GM19324 (cell line): ENCODE measurements at regions not wholly inside any gene's neighbourhood (a gene's known extent, or its start where the extent isn't known, plus 50 kb on each side); places are given as distances from the start of the nearest gene placed in this dataset.
"Not testable (repeated sequence)": the region's sequence is repeated elsewhere in the genome, so short reads cannot be mapped to it uniquely, and the experiment has no call there.

Source experiments
- ATAC-seq: cut with Tn5 transposase; IDR thresholded peaks from one replicate; pipeline ENCODE4 v1.9.1; 2021; ENCODE audit warnings: mild to moderate bottlenecking, moderate library complexity; ENCODE audit not compliant: unreplicated experiment, low FRiP score

GRCh38 chr12:131271724-131272123 is 318.0 kb downstream of the ADGRD1 start:
- no peak for ATAC-seq

GRCh38 chr12:131272283-131272814 is 318.6 kb downstream of the ADGRD1 start:
- not testable (repeated sequence) for ATAC-seq

GRCh38 chr12:131273291-131273845 is 319.7 kb downstream of the ADGRD1 start:
- ATAC-seq: no peak

GRCh38 chr12:131274061-131274460 is 320.4 kb downstream of the ADGRD1 start:
- ATAC-seq: no peak

GRCh38 chr12:131274906-131275305 is 321.2 kb downstream of the ADGRD1 start:
- ATAC-seq: no peak

GRCh38 chr12:131275824-131276223 is 322.1 kb downstream of the ADGRD1 start:
- no peak for ATAC-seq

GRCh38 chr12:131276501-131277185 is 322.9 kb downstream of the ADGRD1 start:
- ATAC-seq: no peak

- ATAC-seq: not testable (repeated sequence)
These were observed 323.7 kb downstream of the ADGRD1 start for GRCh38 chr12:131277186-131278091.

GRCh38 chr12:131278451-131279115 is 324.9 kb downstream of the ADGRD1 start:
- not testable (repeated sequence) for ATAC-seq

GRCh38 chr12:131279281-131279921 is 325.7 kb downstream of the ADGRD1 start:
- no peak for ATAC-seq

- ATAC-seq: no peak
These were observed 326.7 kb downstream of the ADGRD1 start for GRCh38 chr12:131280426-131280825.

GRCh38 chr12:131281016-131281415 is 327.3 kb downstream of the ADGRD1 start:
- no peak for ATAC-seq

- no peak for ATAC-seq
These were observed 328.8 kb downstream of the ADGRD1 start for GRCh38 chr12:131282292-131283080.

GRCh38 chr12:131283191-131283861 is 329.6 kb downstream of the ADGRD1 start:
- no peak for ATAC-seq

- ATAC-seq: not testable (repeated sequence)
These were observed 330.4 kb downstream of the ADGRD1 start for GRCh38 chr12:131283862-131284825.

GRCh38 chr12:131284954-131285904 is 331.5 kb downstream of the ADGRD1 start:
- not testable (repeated sequence) for ATAC-seq
